ENCODE measurements at regions not wholly inside any gene's neighbourhood (a gene's known extent, or its start where the extent isn't known, plus 50 kb on each side); places are given as distances from the start of the nearest gene placed in this dataset.

DNA sequence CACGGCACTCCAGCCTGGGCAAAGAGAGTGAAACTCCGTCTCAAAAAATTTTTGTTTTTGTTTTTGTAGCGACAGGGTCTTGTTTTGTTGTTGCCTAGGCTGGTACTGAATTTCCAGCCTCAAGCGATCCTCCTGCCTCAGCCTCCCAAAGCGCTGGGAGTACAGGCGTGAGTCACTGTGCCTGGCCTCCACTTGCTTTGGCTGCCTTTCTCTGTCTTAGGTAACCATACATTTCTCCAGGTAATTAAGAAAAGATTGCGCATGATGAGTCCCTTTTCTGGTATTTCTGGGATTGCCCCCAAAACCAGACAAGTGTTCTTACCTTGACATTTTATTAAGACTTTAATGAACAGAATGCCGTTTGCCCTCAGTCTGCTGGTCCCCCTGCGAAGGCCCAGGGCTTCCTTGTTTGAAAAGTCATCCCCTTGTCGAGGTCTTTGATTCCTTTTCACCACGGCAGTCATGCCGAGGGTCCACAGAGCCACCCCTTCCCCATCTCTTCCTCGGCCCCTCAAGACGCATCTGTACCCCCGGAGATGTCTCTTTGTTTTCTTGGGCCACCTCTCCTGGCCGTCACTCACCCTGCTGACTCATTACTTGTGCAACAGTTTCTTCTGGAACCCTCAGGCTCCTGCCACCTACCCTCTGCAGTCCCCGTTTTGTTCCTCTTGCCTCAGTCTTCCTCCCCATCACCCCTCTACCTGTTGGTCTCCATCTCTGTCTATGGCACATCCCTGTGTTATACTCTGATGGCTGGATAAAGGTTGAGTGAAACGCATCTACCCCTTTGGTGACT, 151.0 kb downstream of the SEC14L1 start:
- no peak overlapping the region for H3K27ac ChIP-seq (ENCODE audit: insufficient read depth in 1 of 2, low read depth in 1 of 2, low read length in 2 of 2, poor library complexity in 1 of 2, severe bottlenecking in 2 of 2)
- CTCF ChIA-PET = no interaction called here
- POLR2A ChIA-PET = no interaction called here
- H3K9me3 ChIP-seq (ENCODE audit: control extremely low read depth in 1 of 5, control insufficient read depth in 4 of 5, insufficient read depth in 2 of 5, low read depth in 1 of 5, low read length in 4 of 5) = no peaks in the 10 kb centered on the region
- 93% methylated on average over 18 of the region's 18 CpGs for WGBS (ENCODE audit: insufficient coverage)
- H3K4me3 ChIP-seq (ENCODE audit: control insufficient read depth in 1 of 7, extremely low read depth in 1 of 7, insufficient read depth in 4 of 7, low read depth in 2 of 7, low read length in 6 of 7) = no peak overlapping the region
- no peaks in the 10 kb centered on the region for H3K27me3 ChIP-seq (replicated peaks in 2 of 5; ENCODE audit: control insufficient read depth in 4 of 5, insufficient read depth in 5 of 5, low read length in 4 of 5)
- no peak for DNase-seq
- H3K36me3 ChIP-seq (ENCODE audit: control insufficient read depth in 4 of 4, insufficient read depth in 4 of 4, low read length in 3 of 4) = no peaks in the 10 kb centered on the region
- H3K4me1 ChIP-seq (ENCODE audit: control extremely low read depth in 1 of 4, control insufficient read depth in 4 of 4, insufficient read depth in 4 of 4, low read length in 3 of 4) = peaks cover 2 to 26% (median 14%) of the 10 kb centered on the region in 4 experiments

DNA sequence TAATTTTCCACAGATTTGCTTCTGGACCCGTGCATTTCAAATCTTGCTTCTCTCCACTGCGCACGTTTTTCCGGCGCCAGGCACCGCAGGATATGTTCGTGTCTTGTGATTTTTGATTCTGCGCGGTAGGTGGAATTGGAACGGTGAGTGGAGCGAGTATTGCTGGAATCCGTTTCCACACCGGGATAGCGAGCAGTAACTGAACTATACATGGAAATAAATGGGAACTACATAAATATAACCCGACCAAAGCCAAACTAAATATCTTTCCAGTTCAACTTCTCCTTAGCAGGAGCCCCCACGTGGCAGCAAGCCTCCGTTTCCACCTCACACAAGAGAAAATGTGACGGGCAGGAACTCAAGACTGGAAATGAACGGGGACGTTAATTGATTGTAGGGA, 154.0 kb downstream of the SEC14L1 start:
- CTCF ChIA-PET = no interaction called here
- no peaks in the 10 kb centered on the region for H3K36me3 ChIP-seq (ENCODE audit: control insufficient read depth in 4 of 4, insufficient read depth in 4 of 4, low read length in 3 of 4)

DNA sequence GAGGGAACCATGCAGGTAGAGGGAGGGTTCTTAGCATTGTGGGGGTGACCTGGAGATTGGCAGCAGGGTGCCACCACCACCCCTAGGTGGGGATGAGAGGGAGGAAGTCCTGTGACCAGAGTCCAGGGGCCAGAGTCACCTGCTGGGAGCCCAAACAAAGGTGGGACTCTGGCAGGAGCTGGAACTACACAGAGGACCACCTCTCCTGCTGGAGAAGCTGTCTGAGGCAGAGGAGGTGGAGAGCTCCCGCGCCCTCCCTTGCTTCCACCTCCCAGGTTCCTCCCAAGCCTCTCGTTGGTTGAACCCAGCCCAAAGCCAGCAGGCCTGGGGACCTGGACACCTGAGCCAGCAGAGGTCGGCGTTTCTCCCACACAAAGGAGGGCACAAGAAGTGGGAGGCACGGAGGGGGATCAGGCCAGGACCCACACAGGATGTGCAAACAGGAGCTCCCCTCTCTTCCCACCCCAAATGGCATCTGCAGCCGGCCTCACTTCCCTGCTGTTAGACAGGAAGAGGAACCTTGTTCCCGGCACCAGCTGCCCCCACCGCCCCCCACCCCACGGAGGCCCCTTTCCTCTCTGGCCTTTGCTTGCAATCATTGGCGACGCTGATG, 154.6 kb downstream of the SEC14L1 start:
- H3K27me3 ChIP-seq (replicated peaks in 2 of 5; ENCODE audit: control insufficient read depth in 4 of 5, insufficient read depth in 5 of 5, low read length in 4 of 5) = no peaks in the 10 kb centered on the region
- H3K4me1 ChIP-seq (ENCODE audit: control extremely low read depth in 1 of 4, control insufficient read depth in 4 of 4, insufficient read depth in 4 of 4, low read length in 3 of 4) = peaks cover 2 to 19% (median 14%) of the 10 kb centered on the region in 4 experiments
- H3K4me3 ChIP-seq (ENCODE audit: control insufficient read depth in 1 of 7, extremely low read depth in 1 of 7, insufficient read depth in 4 of 7, low read depth in 2 of 7, low read length in 6 of 7) = peak overlapping the region in 1 of 7 experiments; percentile 45
- POLR2A ChIA-PET = no interaction called here
- no peak overlapping the region for H3K27ac ChIP-seq (ENCODE audit: insufficient read depth in 1 of 2, low read depth in 1 of 2, low read length in 2 of 2, poor library complexity in 1 of 2, severe bottlenecking in 2 of 2)
- WGBS (ENCODE audit: insufficient coverage) = 10% methylated on average over 8 of the region's 12 CpGs
- CTCF ChIA-PET = no interaction called here
- DNase-seq = no peak
- no peaks in the 10 kb centered on the region for H3K36me3 ChIP-seq (ENCODE audit: control insufficient read depth in 4 of 4, insufficient read depth in 4 of 4, low read length in 3 of 4)
- peaks cover 0 to 16% (median 14%) of the 10 kb centered on the region in 5 experiments for H3K9me3 ChIP-seq (ENCODE audit: control extremely low read depth in 1 of 5, control insufficient read depth in 4 of 5, insufficient read depth in 2 of 5, low read depth in 1 of 5, low read length in 4 of 5)

More for the DNA sequence above, 154.0 kb downstream of the SEC14L1 start:
- H3K9me3 ChIP-seq (ENCODE audit: control extremely low read depth in 1 of 5, control insufficient read depth in 4 of 5, insufficient read depth in 2 of 5, low read depth in 1 of 5, low read length in 4 of 5) = peaks cover 0 to 16% (median 14%) of the 10 kb centered on the region in 5 experiments
- H3K4me1 ChIP-seq (ENCODE audit: control extremely low read depth in 1 of 4, control insufficient read depth in 4 of 4, insufficient read depth in 4 of 4, low read length in 3 of 4) = peaks cover 2 to 19% (median 14%) of the 10 kb centered on the region in 4 experiments
- POLR2A ChIA-PET = no interaction called here
- H3K4me3 ChIP-seq (ENCODE audit: control insufficient read depth in 1 of 7, extremely low read depth in 1 of 7, insufficient read depth in 4 of 7, low read depth in 2 of 7, low read length in 6 of 7) = no peak overlapping the region
- H3K27ac ChIP-seq (ENCODE audit: insufficient read depth in 1 of 2, low read depth in 1 of 2, low read length in 2 of 2, poor library complexity in 1 of 2, severe bottlenecking in 2 of 2) = no peak overlapping the region
- DNase-seq = no peak
- WGBS (ENCODE audit: insufficient coverage) = 97% methylated on average over 11 of the region's 20 CpGs
- H3K27me3 ChIP-seq (replicated peaks in 2 of 5; ENCODE audit: control insufficient read depth in 4 of 5, insufficient read depth in 5 of 5, low read length in 4 of 5) = no peaks in the 10 kb centered on the region

DNA sequence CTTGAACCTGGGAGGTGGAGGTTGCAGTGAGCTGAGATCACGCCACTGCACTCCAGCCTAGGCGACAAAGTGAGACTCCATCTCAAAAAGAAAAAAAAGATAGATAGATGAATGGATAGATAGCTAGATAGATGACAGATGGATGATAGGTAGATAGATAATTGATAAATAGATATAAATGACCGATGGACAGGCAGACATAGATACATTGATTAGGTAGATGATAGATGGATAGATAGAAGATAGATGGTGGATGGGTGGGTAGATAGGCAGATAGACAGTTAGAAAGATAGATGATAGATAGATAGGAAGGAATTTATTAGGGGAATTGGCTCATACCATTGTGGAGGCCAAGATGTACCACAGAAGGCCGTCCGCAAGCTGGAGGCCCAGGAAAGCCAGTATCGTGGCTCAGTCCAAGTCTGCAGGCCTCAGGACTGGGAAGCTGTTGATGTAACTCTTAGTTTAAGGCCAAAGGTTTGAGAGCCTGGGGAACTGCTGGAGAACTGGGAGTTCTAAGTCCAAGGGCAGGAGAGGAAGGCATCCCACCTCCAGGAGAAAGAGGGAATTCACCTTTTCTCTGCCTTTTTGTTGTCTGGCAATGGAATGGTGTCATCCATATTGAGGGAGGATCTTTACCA, 156.1 kb downstream of the SEC14L1 start:
- Histone ChIP-seq H3K9me3 (ENCODE audit: control extremely low read depth in 1 of 5, control insufficient read depth in 4 of 5, insufficient read depth in 2 of 5, low read depth in 1 of 5, low read length in 4 of 5) (peaks cover 0 to 16% (median 14%) of the 10 kb centered on the region in 5 experiments), H3K27ac (ENCODE audit: insufficient read depth in 1 of 2, low read depth in 1 of 2, low read length in 2 of 2, poor library complexity in 1 of 2, severe bottlenecking in 2 of 2) (no peak overlapping the region), H3K4me1 (ENCODE audit: control extremely low read depth in 1 of 4, control insufficient read depth in 4 of 4, insufficient read depth in 4 of 4, low read length in 3 of 4) (peaks cover 2 to 19% (median 14%) of the 10 kb centered on the region in 4 experiments), H3K27me3 (replicated peaks in 2 of 5; ENCODE audit: control insufficient read depth in 4 of 5, insufficient read depth in 5 of 5, low read length in 4 of 5) (no peaks in the 10 kb centered on the region), H3K36me3 (ENCODE audit: control insufficient read depth in 4 of 4, insufficient read depth in 4 of 4, low read length in 3 of 4) (no peaks in the 10 kb centered on the region), H3K4me3 (ENCODE audit: control insufficient read depth in 1 of 7, extremely low read depth in 1 of 7, insufficient read depth in 4 of 7, low read depth in 2 of 7, low read length in 6 of 7) (no peak overlapping the region)
- ChIA-PET POLR2A (no interaction called here), CTCF (no interaction called here)
- DNase-seq = no peak
- 100% methylated on average over 6 of the region's 6 CpGs for WGBS (ENCODE audit: insufficient coverage)

DNA sequence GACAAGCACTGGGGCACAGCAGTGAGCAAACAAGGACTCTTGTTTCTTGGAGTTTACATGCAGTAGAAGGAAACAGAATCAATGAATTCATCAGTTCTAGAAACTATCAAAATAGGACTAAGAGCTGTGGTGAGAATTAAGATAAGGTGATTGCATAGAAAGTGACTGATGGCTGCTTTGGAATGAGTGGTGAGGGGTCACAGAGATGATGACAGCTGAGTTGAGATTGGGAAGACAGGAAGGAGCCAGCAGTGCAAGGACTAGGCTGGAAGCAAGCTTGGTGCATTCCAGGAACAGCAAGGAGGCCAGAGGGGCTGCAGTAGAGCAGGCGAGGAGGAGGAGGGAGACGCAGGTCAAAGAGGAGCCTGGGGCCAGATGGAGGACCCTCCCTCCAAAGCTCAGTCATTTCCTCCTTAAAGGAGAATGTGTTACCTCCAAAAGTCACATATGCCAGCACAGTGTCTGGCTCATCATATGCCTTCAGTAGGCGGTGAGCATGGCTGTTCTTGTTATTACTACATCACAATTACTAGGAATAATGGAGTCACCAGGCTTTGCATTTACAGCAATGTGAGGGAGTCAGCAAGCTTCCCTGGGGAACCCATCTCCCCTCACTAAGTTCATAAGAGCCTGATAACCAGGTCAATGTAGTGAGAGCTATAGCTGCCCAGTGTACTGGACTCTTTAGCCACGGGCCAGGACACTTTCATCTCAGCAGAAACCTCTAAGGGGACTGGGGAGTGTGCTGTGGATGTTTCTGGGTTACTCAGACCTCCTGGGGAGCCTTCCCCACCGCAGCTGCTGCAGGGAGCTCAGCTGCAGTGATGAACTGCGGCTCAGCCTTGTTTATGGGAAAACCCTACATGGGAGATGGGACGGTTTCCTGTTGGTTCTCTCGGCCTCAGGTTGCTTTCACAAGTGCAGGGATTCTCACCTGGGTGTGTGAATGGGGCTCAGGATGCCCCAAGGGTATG, 157.2 kb downstream of the SEC14L1 start:
- WGBS (ENCODE audit: insufficient coverage) = 98% methylated on average over 5 of the region's 8 CpGs
- POLR2A ChIA-PET = no interaction called here

DNA sequence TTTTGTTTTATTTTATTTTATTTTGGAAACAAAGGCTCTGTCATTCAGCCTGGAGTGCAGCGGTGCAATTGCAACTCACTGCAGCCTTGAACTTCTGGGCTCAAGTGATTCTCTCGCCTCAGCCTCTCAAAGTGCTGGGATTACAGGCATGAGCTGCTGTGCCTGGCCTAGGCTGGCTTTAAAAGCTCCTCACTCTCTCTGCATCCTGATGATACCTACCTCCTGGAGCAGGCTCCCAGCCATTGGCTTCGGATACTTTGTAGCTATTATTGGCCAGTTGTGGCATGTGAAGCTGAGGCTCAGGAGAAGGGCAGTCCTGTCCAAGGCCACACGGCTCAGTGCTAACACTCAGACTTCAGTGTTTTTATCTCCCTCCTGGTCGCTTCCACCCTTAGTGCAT, 158.0 kb downstream of the SEC14L1 start:
- Histone ChIP-seq H3K4me1 (ENCODE audit: control extremely low read depth in 1 of 4, control insufficient read depth in 4 of 4, insufficient read depth in 4 of 4, low read length in 3 of 4) (peaks cover 2 to 19% (median 14%) of the 10 kb centered on the region in 4 experiments), H3K4me3 (ENCODE audit: control insufficient read depth in 1 of 7, extremely low read depth in 1 of 7, insufficient read depth in 4 of 7, low read depth in 2 of 7, low read length in 6 of 7) (no peak overlapping the region), H3K27ac (ENCODE audit: insufficient read depth in 1 of 2, low read depth in 1 of 2, low read length in 2 of 2, poor library complexity in 1 of 2, severe bottlenecking in 2 of 2) (no peak overlapping the region), H3K9me3 (ENCODE audit: control extremely low read depth in 1 of 5, control insufficient read depth in 4 of 5, insufficient read depth in 2 of 5, low read depth in 1 of 5, low read length in 4 of 5) (peaks cover 0 to 16% (median 14%) of the 10 kb centered on the region in 5 experiments), H3K27me3 (replicated peaks in 2 of 5; ENCODE audit: control insufficient read depth in 4 of 5, insufficient read depth in 5 of 5, low read length in 4 of 5) (no peaks in the 10 kb centered on the region), H3K36me3 (ENCODE audit: control insufficient read depth in 4 of 4, insufficient read depth in 4 of 4, low read length in 3 of 4) (no peaks in the 10 kb centered on the region)
- POLR2A ChIA-PET = interaction anchor here (0.6 kb wide), 1 partner anchor 13 kb away, joined by 4 read pairs; no protein-coding TSS in a partner anchor
- CTCF ChIA-PET = interaction anchor here (0.6 to 2.1 kb wide), 4 partner anchors 12 to 15 kb away, joined by 3 to 5 read pairs (median 4); no protein-coding TSS in a partner anchor
- 95% methylated on average over 5 of the region's 5 CpGs for WGBS (ENCODE audit: insufficient coverage)
- DNase-seq = no peak

More for the DNA sequence above, 157.2 kb downstream of the SEC14L1 start:
- Histone ChIP-seq H3K9me3 (ENCODE audit: control extremely low read depth in 1 of 5, control insufficient read depth in 4 of 5, insufficient read depth in 2 of 5, low read depth in 1 of 5, low read length in 4 of 5) (peaks cover 0 to 16% (median 14%) of the 10 kb centered on the region in 5 experiments), H3K4me3 (ENCODE audit: control insufficient read depth in 1 of 7, extremely low read depth in 1 of 7, insufficient read depth in 4 of 7, low read depth in 2 of 7, low read length in 6 of 7) (no peak overlapping the region), H3K4me1 (ENCODE audit: control extremely low read depth in 1 of 4, control insufficient read depth in 4 of 4, insufficient read depth in 4 of 4, low read length in 3 of 4) (peaks cover 2 to 19% (median 14%) of the 10 kb centered on the region in 4 experiments), H3K27ac (ENCODE audit: insufficient read depth in 1 of 2, low read depth in 1 of 2, low read length in 2 of 2, poor library complexity in 1 of 2, severe bottlenecking in 2 of 2) (no peak overlapping the region), H3K36me3 (ENCODE audit: control insufficient read depth in 4 of 4, insufficient read depth in 4 of 4, low read length in 3 of 4) (no peaks in the 10 kb centered on the region), H3K27me3 (replicated peaks in 2 of 5; ENCODE audit: control insufficient read depth in 4 of 5, insufficient read depth in 5 of 5, low read length in 4 of 5) (no peaks in the 10 kb centered on the region)
- CTCF ChIA-PET = interaction anchor here (0.6 to 2.1 kb wide), 4 partner anchors 13 to 132 kb away, joined by 3 to 5 read pairs (median 4); no protein-coding TSS in a partner anchor
- DNase-seq = no peak
